IMR-90 (cell line): ENCODE measurements at regions not wholly inside any gene's neighbourhood (a gene's known extent, or its start where the extent isn't known, plus 50 kb on each side); places are given as distances from the start of the nearest gene placed in this dataset.
A peak's percentile ranks its signal among the peaks of the same experiment; 100 is the strongest.

Experiments used
- ATAC-seq: fragments of 200-7000 bp; cut with Tn5 transposase; 2 replicates; pipeline ENCODE4 v1.9.1; 2020; ENCODE audit warnings: low read depth, mild to moderate bottlenecking, moderate library complexity
- BruUV-seq: library from RNA; stranded (reverse); fragments of 400-500 nt; replicated peaks from 2 replicates; lab custom pipeline; 2021; lab: Mats Ljungman, UMichigan
- CTCF ChIA-PET: fragments of 300-600 bp; formaldehyde crosslinking; extraction: SDS; loops from one replicate; lab custom pipeline; 2021; ENCODE audit warnings: antibody characterized with exemption; lab: Yijun Ruan, JAX
- POLR2A ChIA-PET: fragments of 300-600 bp; sonication (Branson Sonifier 250); formaldehyde crosslinking; loops from one replicate; lab custom pipeline; 2022; ENCODE audit warnings: antibody characterized with exemption; ENCODE audit not compliant: unreplicated experiment; lab: Charles Lee
- DNase-seq: peaks from one replicate; pipeline ENCODE4 v3.0.0; 2013
- H2AFZ ChIP-seq: replicated peaks from 2 replicates; pipeline ENCODE3; 2013; ENCODE audit warnings: low read length, mild to moderate bottlenecking; ENCODE audit not compliant: poor library complexity
- H2AK5ac ChIP-seq: 2 replicates; pipeline ENCODE4 v1.6.1; 2013; ENCODE audit warnings: low read depth, low read length, inconsistent platforms
- H2AK9ac ChIP-seq: replicated peaks from 2 replicates; pipeline ENCODE3; 2013; ENCODE audit warnings: mild to moderate bottlenecking, low read depth, low read length, moderate library complexity; ENCODE audit not compliant: poor library complexity
- H2BK120ac ChIP-seq: 2 replicates; pipeline ENCODE4 v1.6.1; 2013; ENCODE audit warnings: low read depth, low read length, inconsistent platforms
- H2BK15ac ChIP-seq: 3 replicates; pipeline ENCODE4 v1.6.1; 2013; ENCODE audit warnings: low read depth, low read length, inconsistent platforms
- H2BK20ac ChIP-seq: 2 replicates; pipeline ENCODE4 v1.6.1; 2013; ENCODE audit warnings: low read depth, mild to moderate bottlenecking, inconsistent platforms, low read length, moderate library complexity
- H2BK5ac ChIP-seq: 2 replicates; pipeline ENCODE4 v1.6.1; 2013; ENCODE audit warnings: mild to moderate bottlenecking, low read depth, low read length, inconsistent platforms; ENCODE audit not compliant: poor library complexity, severe bottlenecking
- H3K14ac ChIP-seq: replicated peaks from 2 replicates; pipeline ENCODE4 v1.6.1; 2013; ENCODE audit warnings: low read depth, low read length, inconsistent platforms
- H3K18ac ChIP-seq: 2 replicates; pipeline ENCODE4 v1.6.1; 2013; ENCODE audit warnings: low read depth, low read length, control low read depth
- H3K23ac ChIP-seq: 2 replicates; pipeline ENCODE4 v1.6.1; 2013; ENCODE audit warnings: low read depth, low read length, inconsistent platforms
- H3K27ac ChIP-seq: 2 replicates; pipeline ENCODE4 v1.5.1; 2013; ENCODE audit warnings: mild to moderate bottlenecking, control low read depth, low read length; ENCODE audit not compliant: insufficient read depth
- H3K27me3 ChIP-seq: 2 replicates; pipeline ENCODE4 v1.6.1; 2013; ENCODE audit warnings: low read length; ENCODE audit not compliant: control insufficient read depth, insufficient read depth
- H3K36me3 ChIP-seq: 2 replicates; pipeline ENCODE4 v1.6.1; 2013; ENCODE audit warnings: low read length, mixed read lengths; ENCODE audit not compliant: control insufficient read depth, insufficient read depth
- H3K4ac ChIP-seq: 2 replicates; pipeline ENCODE4 v1.6.1; 2013; ENCODE audit warnings: low read depth, low read length, inconsistent platforms
- H3K4me1 ChIP-seq: 2 replicates; pipeline ENCODE4 v1.6.1; 2013; ENCODE audit warnings: low read length, mixed read lengths; ENCODE audit not compliant: control insufficient read depth, insufficient read depth
- H3K4me2 ChIP-seq: 2 replicates; pipeline ENCODE4 v1.6.1; 2013; ENCODE audit warnings: low read depth, mild to moderate bottlenecking, control low read depth, low read length, moderate library complexity
- H3K4me3 ChIP-seq: 2 replicates; pipeline ENCODE4 v1.5.1; 2013; ENCODE audit warnings: low read depth, mild to moderate bottlenecking, control low read depth, low read length, moderate library complexity; ENCODE audit not compliant: insufficient read depth
- H3K56ac ChIP-seq: 2 replicates; pipeline ENCODE4 v1.6.1; 2013; ENCODE audit warnings: low read length, inconsistent platforms; ENCODE audit not compliant: insufficient read depth; ENCODE audit errors: extremely low read depth
- H3K79me1 ChIP-seq, 2 experiments: 2 replicates each; pipeline ENCODE4 v1.6.1; 2013; ENCODE audit warnings: low read length in 2 of 2, inconsistent platforms in 1 of 2, low read depth in 1 of 2
- H3K9ac ChIP-seq: 2 replicates; pipeline ENCODE4 v1.6.1; 2013; ENCODE audit warnings: low read depth, low read length, control low read depth
- H3K9me1 ChIP-seq: 2 replicates; pipeline ENCODE4 v1.6.1; 2013; ENCODE audit warnings: low read length, inconsistent platforms; ENCODE audit not compliant: insufficient read depth
- H3K9me3 ChIP-seq: 2 replicates; pipeline ENCODE4 v1.6.1; 2013; ENCODE audit warnings: low read length; ENCODE audit not compliant: control insufficient read depth, insufficient read depth
- H4K20me1 ChIP-seq: 2 replicates; pipeline ENCODE4 v1.6.1; 2013; ENCODE audit warnings: low read length, inconsistent platforms; ENCODE audit not compliant: insufficient read depth
- H4K5ac ChIP-seq: 2 replicates; pipeline ENCODE4 v1.6.1; 2013; ENCODE audit warnings: mild to moderate bottlenecking, low read depth, low read length, control low read depth
- H4K8ac ChIP-seq, 2 experiments: 2 replicates each; pipeline ENCODE4 v1.6.1; 2013; ENCODE audit warnings: low read depth in 2 of 2, low read length in 2 of 2, control low read depth in 1 of 2, inconsistent platforms in 1 of 2
- H4K91ac ChIP-seq: 2 replicates; pipeline ENCODE4 v1.6.1; 2013; ENCODE audit warnings: low read depth, low read length, inconsistent platforms; ENCODE audit not compliant: insufficient read depth
- MAFK ChIP-seq: IDR thresholded peaks from 2 replicates; pipeline ENCODE4 v1.6.1; 2012; ENCODE audit warnings: low read depth, low read length, improper control_type of control experiment
- NFE2L2 ChIP-seq: fragments of 150-350 bp; IDR thresholded peaks from 2 replicates; pipeline ENCODE4 v1.6.1; 2016; ENCODE audit warnings: low read depth, mild to moderate bottlenecking, low read length
- WGBS, 2 experiments: methylation state at CpG; one replicate each; pipeline versions ENCODE4 v1.1.5 to v1.1.7; 2013; ENCODE audit warnings: missing lambda C conversion rate in 2 of 2; ENCODE audit not compliant: insufficient read length in 1 of 2; ENCODE audit errors: extremely low coverage in 2 of 2; 5-methylcytosine and 5-hydroxymethylcytosine counted together
- dilution Hi-C: fragments of 300-500 bp; cut with HindIII; formaldehyde crosslinking; loops from one replicate; pipeline ENCODE4 v1.14.3; 2018; ENCODE audit warnings: low sequenced_read_pairs; ENCODE audit not compliant: unreplicated experiment
- in situ Hi-C: fragments of 300-500 bp; cut with MboI; formaldehyde crosslinking; loops from 3 replicates; pipeline ENCODE4 v1.14.3; 2019; ENCODE audit warnings: low sequenced_read_pairs, inconsistent platforms, mixed read lengths
- intact Hi-C: fragments of 100-400 bp; cut with micrococcal nuclease; formaldehyde crosslinking; loops from 2 replicates; pipeline ENCODE4 v1.10.0; 2022

DNA sequence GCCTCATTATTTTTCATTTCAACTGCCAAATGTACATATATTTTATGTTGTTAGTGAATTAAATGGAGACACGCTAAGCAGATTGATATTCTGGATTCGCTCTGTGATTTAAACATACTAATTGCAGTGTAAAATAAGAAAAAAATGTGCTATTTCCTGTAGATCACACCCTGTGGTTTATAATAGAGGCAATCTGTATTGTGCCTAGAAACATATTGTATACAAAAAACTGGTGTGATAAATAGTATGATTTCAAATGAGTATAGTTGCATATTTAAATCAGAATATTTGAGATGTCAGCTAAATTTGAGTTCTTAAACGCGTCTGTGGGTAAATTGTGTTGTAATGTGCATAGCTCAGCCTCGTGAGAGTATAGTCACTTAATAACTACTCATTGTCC is 643.9 kb downstream of the TBC1D4 start:
- Histone ChIP-seq H3K9me1 (no peaks in the 10 kb centered on the region), H4K91ac (no peak overlapping the region), H3K4me1 (no peaks in the 10 kb centered on the region), H2BK20ac (no peak overlapping the region), H4K20me1 (no peaks in the 10 kb centered on the region), H3K18ac (no peak overlapping the region), H2AK9ac (no peak overlapping the region), H3K27ac (no peak overlapping the region), H2BK15ac (no peak overlapping the region), H4K8ac (no peak overlapping the region), H3K56ac (no peak overlapping the region), H3K14ac (no peak overlapping the region), H3K4me3 (no peak overlapping the region), H3K79me1 (no peaks in the 10 kb centered on the region), H3K36me3 (no peaks in the 10 kb centered on the region), H2AK5ac (no peak overlapping the region), H4K5ac (no peak overlapping the region), H3K27me3 (no peaks in the 10 kb centered on the region), H2BK5ac (no peak overlapping the region), H3K9me3 (no peaks in the 10 kb centered on the region), H3K4me2 (no peak overlapping the region), H3K9ac (no peak overlapping the region), H3K4ac (no peak overlapping the region), H3K23ac (no peak overlapping the region), H2BK120ac (no peak overlapping the region), H2AFZ (no peak overlapping the region)
- dilution Hi-C loops (no loop called here), intact Hi-C loops (no loop called here), in situ Hi-C loops (no loop called here)
- ATAC-seq (no peak), DNase-seq (no peak)
- TF ChIP-seq NFE2L2: no peak
- TF ChIP-seq MAFK: peak; percentile 6; the same call in 1 of the 2 replicates
- BruUV-seq: no TSS peak
- ChIA-PET CTCF (no interaction called here), POLR2A (no interaction called here)
- no CpG with 5 or more reads among the region's 5 CpGs for WGBS, 2 experiments
